HCEC 1CT (cell line): ENCODE measurements at regions not wholly inside any gene's neighbourhood (a gene's known extent, or its start where the extent isn't known, plus 50 kb on each side); places are given as distances from the start of the nearest gene placed in this dataset.

Experiments
- DNase-seq: peaks from one replicate; pipeline ENCODE4 v3.0.0-alpha.2; 2017

DNA sequence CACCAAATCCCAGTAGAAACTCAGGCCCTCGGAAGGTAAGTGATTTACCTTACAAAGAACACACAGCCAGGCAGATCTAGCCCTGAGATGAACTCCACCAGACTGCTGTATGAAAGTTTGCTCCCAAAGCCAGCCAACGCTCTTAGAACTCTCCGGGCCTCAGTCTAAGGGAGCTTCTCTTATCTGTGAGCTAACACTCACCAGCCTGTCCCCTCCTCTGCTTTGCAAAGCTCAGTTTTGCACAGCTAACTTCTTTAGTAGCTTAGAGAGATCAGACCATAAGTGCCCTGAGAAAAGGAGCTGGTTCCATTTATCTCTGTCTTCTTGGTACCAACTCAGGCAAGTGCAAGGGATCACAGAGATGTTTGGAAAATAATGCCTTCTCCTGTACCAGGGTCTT lies 195.8 kb upstream of the JUN start:
- no peak for DNase-seq

DNA sequence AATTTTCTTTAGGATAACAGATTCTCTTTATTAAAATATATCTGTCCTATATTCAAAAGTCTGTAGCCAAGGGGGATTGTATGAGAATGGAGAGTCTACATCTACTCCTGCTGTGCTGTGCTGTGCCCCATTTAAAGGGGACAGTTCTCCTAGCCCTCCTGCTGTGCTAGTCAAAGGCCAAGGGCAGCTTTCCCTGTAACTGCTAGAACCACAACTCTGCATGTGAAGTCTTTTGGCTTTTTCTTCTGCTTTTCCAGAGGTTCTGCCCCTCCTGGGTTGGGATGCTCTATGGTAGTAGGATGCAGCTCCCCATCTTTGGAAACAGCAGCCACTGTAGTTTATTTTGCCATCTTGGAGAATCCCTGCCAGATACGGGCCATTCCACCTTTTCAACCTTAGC lies 197.5 kb upstream of the JUN start:
- DNase-seq: no peak

DNA sequence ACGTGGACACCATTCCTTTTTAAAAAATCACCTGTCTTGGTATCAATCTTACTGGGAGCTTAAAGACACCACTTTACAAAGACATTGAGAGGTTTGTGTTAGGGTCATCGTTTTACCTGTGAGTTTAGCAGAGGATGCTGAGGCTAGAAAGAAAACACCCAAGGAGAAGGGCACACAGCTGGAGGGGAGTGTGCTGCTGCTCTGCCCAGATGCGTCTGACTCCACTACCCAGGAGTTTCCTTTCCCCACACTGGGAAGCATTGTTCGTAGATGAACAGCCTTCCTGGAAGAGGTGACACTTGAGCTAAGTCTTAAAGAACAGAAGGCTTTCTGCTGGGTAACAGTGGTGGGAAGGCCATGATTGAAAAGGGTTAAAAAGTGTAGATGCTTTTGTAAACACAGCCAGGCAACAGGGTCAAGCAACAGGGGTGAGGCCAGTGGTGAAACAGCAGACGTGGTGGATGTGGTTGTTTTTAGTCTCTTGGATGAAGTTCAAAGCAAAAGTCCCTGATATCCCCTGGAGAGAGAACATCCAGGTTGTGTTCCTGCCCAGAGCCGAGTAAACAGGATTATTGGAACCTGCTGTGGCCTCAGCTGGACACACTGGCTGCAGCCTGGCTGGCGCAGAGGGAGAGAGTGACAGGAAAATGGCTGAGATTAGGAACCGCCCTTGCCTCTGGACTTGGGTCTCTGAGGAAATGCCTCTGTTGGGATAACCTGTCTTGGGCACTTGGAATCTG lies 198.6 kb upstream of the JUN start:
- DNase-seq: no peak

DNA sequence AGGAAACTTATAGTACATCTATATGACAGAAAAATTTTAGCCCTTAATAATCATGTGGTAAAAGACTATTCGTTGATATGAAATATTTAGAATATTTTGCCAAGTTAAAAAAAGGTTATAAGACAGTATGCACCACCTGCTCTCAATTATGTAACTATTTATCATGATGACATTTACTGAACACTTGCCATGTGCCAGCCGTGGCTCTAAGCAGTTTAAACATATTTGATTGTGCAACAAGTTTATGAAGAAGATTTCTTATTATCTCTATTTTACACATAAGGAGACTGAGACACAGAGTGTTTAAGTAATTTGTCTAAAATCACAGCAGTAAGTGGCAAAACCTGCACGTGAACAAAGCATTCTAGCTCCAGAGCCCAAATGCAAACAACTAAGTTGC lies 199.3 kb upstream of the JUN start:
- no peak for DNase-seq

DNA sequence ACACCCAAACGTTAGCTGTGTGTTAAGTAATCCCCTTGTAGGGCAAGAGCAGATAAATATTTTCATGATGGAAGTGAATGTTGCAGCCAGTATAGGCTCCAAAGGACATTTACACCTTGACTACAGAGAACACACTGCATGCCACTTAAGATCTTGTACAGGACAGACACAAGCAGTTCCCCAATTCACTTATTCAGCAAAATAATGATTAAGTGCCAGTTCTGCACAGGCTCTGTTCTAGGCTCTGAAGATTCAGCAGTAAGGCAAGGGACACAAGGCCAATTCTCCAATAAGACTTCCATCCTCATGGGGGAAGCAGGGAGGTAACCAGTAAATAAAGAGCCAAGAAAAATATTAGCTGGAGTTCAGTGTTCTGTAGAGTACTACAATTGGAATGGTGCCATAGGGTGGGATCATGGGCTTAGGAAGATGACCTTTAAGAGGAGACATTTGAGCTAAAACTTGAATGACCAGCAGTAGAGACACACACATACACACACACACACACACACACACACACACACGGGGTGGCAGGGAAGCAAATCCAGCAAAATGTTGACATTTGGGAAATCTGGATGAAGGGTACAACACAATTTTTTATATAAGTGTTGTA lies 199.9 kb upstream of the JUN start:
- DNase-seq: no peak

DNA sequence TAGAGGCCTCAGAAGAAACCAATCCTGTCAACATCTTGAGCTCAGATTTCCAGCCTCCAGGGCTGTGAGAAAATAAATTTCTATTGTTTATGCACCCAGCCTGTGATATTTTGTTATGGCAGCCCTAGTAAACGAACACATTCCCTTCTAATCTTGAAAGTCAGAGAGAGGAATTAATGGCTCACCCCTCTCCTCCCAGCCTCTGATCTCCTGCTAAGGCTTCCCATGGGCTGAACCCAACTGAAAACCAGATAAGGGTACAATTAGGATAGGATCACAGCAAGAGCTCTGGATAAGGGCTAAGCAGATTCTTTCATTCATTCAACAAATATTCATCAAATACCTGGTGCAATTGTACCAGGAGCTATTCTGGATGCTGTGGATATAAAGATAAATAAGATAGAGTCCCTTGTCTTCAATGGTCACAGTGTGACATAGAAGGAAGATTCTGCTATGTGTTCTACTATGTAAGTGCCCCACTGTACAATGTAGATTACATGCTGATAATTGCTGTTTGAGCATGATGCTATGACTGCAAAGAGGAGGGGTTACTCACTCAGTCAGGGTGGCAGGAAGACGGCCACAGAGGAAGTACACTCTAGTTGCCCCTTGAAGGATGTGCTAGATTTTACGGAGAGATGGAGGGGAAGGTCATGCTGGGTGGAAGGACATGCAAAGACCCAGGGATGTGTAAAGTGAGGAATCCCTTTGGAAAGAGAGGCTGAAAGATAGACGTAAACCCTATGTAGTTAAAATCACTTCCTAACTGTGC lies 203.3 kb upstream of the JUN start:
- no peak for DNase-seq

DNA sequence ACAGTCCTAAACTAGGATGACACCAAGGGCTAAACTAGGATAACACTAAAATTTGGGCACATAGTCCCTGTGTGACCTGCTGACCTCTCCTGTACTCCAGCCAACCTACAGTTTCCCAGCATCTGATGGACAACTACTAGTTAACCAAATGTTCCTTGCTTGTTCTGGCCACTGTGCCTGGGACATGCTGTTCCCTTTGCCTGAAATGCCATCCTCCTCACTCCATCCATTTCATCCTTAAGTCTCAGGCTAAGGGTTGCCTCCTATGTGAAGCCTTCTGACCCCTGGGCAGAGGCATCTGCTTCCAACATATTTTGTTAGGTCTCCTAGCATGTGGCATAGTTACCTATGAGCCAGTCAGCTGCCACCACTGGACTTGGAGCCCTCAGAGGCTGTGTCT lies 204.9 kb upstream of the JUN start:
- no peak for DNase-seq

DNA sequence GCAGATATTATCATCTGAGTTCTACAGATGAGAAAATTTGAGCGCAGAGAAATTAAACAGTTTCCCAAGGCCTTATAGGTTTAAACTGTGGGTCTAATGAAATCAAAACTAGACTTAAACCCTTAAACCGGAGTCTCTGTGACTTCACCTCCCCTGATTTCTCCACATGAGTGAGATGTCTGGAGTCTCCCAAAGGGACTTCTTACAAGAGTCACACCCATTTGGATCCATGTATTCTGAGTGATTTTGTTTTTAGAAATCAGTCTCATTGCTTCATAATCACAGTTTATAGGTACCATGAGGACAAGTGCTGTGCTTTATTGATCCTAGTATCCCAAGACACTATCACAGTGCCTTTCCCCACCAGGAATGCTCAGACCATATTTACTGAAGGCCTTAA lies 206.0 kb upstream of the JUN start:
- DNase-seq: no peak

DNA sequence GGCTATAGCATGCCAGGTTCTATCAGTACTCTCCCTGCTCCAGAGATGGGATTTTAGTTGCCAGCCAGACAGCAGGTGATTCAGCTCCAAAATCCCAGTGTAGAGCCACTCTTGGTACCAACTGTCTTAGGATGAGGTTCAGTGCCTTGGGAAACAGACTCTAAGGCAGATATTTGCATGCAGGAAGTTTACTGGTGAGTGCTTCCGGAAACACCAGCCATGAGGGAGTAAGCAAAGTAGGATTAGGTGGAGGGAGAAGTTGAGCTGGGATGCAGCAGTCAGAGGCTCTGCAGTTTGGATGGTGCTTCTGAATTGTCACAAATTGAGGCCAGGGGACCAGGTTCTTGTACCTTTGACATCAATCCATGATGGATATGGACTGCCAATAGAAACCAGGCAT lies 207.5 kb upstream of the JUN start:
- no peak for DNase-seq

DNA sequence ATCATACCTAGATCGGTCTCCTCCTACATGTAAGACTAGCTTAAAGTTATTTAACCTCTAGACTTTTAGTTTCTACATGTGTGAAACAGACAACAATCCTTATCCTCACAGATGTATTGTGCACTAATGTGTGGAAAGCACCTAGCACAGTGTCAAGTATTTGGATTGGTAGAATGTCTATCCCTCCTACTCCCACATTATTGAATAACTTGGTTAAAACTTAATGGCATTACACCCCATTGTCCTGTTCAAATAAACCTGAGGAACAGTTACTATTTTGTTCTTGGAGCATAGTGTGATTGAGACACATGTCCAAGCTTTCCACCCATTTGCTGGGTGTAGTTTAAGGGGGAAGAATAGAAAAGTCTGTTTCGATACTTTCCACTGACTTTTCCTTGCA lies 208.8 kb upstream of the JUN start:
- no peak for DNase-seq

DNA sequence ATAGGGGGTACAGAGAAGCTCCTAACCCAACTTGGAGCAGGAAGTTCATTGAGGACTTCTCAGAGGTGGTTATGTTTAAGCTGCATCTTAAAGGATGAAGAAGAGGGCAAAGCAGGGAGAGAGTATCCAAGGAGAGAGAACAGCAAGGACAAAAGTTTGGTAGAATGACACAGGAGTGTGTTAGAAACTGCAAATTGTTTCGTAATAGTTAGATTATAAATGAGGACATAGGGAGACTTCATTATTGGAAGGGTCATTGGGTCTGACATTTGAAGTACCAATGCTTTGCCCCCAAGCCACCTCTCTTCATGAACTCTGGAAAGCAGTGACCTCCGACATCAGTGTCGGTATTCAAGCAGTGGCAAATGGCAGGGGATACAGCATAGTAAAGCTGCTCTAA lies 209.6 kb upstream of the JUN start:
- DNase-seq: no peak

DNA sequence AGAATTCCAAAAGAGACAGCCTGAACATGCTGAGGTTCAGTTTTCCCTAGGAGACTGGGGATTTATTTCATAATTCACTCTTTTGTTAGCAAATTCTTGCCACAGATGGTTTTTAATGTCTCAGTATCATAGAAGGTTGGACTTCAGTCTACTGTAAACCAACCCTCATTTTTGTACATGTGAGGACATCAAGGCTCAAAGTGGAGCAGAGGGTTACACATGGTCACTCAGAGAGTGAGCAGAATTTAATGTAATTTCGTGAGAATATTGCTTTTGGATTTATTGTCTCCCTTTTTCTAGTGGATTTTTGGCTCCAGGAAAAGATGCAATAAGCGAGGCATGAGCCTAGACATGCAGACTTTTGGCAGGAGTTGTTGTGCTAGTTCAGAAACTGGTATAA lies 210.8 kb upstream of the JUN start:
- no peak for DNase-seq

DNA sequence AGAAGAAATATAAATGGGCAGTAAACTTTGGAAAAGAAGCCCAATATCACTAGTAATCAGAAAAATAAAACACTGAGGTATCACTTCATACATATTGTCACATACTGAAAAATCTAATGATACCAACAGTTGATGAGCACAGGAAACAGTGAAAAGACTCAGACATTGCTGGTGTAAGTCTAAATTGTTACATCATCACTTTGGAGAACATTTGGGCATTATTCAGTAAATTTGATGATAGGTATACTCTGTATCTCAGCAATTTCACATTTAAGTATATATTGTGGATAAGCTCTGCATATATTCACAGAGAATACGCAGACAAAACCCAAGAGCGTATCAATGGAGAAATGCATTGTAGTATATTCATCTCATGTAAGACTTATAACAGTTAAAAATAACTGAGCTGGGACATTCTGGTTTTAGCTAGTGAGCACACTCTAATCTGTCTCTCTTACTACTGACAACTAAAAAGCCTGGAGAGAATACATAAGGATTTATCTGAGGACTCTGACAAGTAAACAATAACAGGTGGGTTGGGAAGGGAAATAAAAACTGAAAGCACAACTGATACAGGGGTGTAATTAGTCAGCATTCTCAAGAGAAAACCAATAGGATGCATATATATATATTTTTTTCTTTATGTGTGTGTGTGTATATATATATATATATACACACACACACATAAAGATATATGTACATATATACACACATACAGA lies 212.7 kb upstream of the JUN start:
- no peak for DNase-seq

DNA sequence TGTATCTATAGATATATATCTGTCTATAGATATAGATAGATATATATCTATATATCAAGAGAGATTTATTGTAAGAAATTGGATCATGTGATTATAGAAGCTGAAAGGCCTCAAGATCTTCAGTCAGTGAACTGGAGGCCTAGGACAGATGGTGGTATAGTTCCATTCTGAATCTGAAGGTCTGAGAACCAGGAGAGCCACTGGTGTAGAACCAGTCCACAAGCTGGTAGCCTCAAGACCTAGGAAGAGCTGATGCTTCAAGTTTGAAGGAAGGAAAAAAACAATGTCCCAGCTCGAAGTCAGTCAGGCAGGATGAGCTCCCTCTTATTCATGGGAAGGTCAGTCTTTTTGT lies 213.2 kb upstream of the JUN start:
- no peak for DNase-seq

DNA sequence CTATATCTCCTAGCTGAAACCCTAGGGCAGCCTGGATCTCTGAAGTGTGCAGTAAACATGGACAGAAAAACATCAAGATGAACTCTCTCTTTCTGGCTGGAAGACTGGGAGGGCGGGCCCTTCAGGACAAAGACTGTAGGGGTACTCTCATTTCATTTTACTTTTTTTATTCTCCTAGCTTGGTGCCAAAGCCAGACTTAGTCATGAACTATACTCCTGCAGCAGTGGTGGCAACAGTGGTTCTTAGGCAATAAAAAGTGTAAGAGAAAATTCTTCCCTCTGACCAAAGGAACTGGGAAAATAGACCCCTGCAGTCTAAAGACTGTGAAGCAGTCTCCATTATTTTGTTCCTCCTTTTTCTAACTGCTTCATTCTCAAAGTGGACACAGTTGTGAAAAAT lies 213.8 kb upstream of the JUN start:
- no peak for DNase-seq

DNA sequence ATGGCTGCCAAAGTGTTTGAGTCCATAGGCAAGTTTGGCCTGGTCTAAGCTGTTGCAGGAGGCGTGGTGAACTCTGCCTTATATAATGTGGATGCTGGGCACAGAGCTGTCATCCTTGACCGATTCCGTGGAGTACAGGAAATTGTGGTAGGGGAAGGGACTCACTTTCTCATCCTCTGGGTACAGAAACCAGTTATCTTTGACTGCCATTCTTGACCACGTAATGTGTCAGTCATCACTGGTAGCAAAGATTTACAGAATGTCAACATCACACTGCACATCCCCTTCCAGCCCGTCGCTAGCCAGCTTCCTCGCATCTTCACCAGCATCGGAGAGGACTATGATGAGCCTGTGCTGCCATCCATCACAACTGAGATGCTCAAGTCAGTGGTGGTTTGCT lies 215.8 kb upstream of the JUN start:
- DNase-seq: no peak

DNA sequence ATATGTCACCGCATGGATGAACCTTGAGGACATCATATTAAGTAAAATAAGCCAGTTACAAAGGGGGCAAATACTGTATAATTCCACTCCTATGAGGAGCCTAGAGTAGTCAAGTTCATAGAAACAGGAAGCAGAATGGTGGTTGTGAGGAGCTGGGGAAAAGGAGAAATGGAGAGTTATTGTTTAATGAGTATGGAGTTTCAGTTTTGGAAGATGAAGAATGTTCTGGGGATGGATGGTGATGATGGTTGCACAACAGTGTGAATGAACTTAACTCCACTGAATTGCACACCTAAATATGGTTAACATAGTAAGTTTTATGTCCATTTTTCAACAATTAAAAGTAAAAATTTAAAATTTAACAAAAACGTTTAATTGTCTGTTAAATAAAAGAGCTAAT lies 220.9 kb upstream of the JUN start:
- no peak for DNase-seq

DNA sequence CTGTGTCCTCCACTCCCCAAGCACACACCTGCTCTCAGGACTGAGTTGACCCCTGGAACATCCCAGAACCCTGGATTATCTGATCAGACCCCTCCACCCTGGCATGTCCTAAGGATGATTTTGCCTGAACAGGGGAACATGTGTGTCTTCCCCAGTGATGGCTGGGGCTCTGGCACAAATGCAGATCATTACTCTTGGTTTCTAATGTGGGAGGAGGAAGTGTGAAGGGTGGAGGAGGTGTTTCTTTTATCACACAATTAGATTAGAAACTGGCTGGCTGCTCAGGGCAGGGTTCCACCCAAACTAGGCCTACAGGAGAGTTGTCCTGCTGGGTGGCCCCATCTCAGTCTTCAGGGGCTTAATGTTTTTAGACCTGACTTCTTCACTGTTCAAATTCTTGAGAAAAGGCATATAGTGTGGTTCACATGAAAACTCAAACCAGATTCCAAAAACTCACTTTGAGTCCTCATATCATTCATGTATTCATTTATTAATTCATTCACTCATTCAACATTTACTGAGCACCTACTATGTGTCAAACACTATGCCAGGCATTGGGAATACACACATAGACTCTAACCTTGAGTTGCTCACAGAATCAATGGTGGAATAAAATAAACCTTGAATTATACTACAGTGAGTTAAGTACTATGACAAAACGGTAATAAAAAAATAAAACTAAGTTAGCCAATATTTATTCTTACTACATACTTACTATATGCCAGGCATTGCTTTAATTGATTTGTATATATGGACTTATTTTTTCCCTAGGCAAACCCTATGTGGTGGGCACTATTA lies 221.8 kb upstream of the JUN start:
- no peak for DNase-seq

DNA sequence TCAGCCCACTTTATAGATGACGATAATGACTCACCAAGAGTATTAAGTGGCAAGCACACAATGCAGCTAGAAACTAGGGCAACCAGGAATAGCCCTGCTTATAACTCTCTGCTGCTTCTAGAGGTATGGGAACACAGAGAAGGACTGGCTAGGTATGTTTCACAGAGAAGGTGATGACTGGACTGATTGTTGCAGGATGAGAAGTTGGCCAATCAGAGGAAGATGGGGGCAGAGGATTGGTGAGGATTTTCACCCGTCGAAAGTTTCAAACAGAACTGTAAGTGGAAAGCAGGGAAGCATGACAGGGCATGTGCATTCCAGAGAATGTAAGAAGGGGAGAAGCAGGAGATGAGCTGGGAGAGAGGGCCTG lies 222.4 kb upstream of the JUN start:
- no peak for DNase-seq

DNA sequence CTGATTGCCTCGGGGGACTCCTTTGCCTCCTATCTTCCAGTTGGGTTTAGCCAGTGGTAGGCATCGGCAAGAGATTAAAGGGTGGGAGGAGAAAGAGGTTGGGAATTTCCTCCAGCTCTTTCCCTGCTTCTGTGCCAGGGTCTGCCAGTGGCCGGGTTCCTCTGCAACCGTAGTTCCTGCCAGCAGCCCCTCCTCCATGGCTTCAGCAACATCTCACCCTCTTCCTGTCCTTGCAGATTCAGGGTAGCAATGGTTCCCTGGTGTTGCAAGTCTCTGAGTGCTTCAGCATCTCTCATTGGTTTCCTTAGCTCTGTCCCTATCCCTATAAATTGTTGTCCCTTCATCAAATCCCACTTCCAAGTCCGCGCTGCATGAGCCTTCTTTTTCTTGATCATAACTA lies 223.1 kb upstream of the JUN start:
- no peak for DNase-seq

DNA sequence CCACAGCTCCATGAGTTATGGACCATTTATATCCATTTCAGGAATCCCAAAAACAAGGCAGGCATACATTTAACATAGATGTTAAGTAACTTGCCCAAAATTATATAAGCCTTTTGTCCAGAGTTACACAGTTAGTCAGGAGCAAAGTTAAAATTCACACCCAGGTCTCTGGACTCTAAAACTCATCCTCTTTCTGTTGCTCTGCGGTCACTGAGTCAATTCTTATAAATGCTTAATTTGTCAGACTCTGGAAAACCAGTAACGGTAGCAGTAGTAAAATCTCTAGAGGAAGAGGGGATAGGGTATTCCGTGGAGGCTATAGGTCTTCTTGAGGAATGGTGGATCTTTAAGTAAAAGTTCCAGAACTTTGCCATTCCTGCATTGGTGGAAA lies 223.6 kb upstream of the JUN start:
- no peak for DNase-seq

DNA sequence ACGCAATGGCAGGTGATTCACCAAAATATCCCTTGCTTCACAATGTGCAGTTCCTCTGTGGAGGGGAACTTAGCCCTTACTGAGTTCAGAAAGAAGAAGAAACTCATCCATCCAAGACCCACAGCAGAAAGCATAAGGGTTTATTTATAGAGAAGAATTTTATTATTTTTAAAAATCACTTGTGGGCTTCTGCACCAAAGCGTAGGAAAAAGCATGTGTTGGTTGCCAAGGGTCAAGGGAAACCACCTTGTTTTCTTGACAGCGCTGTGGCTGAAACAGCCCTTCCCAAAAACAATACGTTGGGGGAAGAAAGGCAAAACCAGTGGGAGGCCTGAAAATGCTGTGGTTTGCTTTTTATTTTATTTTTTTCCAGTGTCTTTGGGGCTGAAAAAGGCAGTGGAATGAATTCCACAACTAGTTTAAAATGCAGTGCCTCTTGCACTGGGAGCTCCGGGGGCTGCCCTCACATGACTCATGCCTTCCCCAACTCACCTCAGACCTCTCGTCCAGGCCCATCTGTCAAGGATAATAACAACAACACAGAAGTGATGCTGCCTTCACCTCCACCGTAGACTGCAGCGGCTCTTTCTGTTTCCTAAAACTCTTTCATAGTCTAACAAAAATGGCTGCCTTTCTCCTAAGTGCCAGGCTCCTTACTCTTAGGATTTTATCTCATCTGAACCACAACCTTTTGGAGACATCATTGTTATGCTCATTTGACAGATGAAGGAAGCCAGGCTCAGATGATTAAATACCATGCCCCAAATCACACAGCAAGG lies 224.2 kb upstream of the JUN start:
- DNase-seq: no peak
